A549 (cell line): ENCODE measurements at regions not wholly inside any gene's neighbourhood (a gene's known extent, or its start where the extent isn't known, plus 50 kb on each side); places are given as distances from the start of the nearest gene placed in this dataset.

Experiments
- CHD2 ChIP-seq: fragments of 150-350 bp; IDR thresholded peaks from 2 replicates; pipeline ENCODE4 v1.6.1; 2014; ENCODE audit warnings: low read length; ENCODE audit not compliant: partially characterized antibody
- POLR2A ChIP-seq: IDR thresholded peaks from 2 replicates; pipeline ENCODE4 v1.6.1; 2012; ENCODE audit warnings: mild to moderate bottlenecking, low read length
- RAD21 ChIP-seq, 2 experiments: fragments of >200 bp in 1 of 2; sonication (Bioruptor Twin) in 1 of 2; formaldehyde crosslinking in 1 of 2; IDR thresholded peaks in 1 of 2; conservative IDR thresholded peaks in 1 of 2; 2 replicates in 1 of 2; 3 replicates in 1 of 2; pipeline ENCODE4 v1.6.1; 2012 to 2018; ENCODE audit warnings: inconsistent platforms in 1 of 2
- TFCP2L1 ChIP-seq: fragments of 250-450 bp; sonication (Bioruptor Pico); IDR thresholded peaks from 2 replicates; pipeline ENCODE4 v1.5.0; 2021; ENCODE audit warnings: mild to moderate bottlenecking
- TF ChIP-seq, protein P1 (sequence below): fragments of >200 bp; sonication (Bioruptor Twin); formaldehyde crosslinking; IDR thresholded peaks from 3 replicates; pipeline ENCODE4 v1.5.1; 2016

- TF ChIP-seq, protein P1, sequence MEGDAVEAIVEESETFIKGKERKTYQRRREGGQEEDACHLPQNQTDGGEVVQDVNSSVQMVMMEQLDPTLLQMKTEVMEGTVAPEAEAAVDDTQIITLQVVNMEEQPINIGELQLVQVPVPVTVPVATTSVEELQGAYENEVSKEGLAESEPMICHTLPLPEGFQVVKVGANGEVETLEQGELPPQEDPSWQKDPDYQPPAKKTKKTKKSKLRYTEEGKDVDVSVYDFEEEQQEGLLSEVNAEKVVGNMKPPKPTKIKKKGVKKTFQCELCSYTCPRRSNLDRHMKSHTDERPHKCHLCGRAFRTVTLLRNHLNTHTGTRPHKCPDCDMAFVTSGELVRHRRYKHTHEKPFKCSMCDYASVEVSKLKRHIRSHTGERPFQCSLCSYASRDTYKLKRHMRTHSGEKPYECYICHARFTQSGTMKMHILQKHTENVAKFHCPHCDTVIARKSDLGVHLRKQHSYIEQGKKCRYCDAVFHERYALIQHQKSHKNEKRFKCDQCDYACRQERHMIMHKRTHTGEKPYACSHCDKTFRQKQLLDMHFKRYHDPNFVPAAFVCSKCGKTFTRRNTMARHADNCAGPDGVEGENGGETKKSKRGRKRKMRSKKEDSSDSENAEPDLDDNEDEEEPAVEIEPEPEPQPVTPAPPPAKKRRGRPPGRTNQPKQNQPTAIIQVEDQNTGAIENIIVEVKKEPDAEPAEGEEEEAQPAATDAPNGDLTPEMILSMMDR, result no peak
- TF ChIP-seq RAD21 (conservative IDR thresholded peaks at IDR 0.05 in 1 of 2, IDR thresholded peaks at IDR 0.05 in 1 of 2) (no peak), CHD2 (no peak), TFCP2L1 (CRISPR knock-in tag) (no peak), POLR2A (no peak)
Observed at GRCh38 chr12:66931091-66931490, 252.2 kb upstream of the GRIP1 start.
